ENCODE measurements at regions not wholly inside any gene's neighbourhood (a gene's known extent, or its start where the extent isn't known, plus 50 kb on each side); places are given as distances from the start of the nearest gene placed in this dataset.
"Not testable (repeated sequence)": the region's sequence is repeated elsewhere in the genome, so short reads cannot be mapped to it uniquely, and the experiment has no call there.

DNA sequence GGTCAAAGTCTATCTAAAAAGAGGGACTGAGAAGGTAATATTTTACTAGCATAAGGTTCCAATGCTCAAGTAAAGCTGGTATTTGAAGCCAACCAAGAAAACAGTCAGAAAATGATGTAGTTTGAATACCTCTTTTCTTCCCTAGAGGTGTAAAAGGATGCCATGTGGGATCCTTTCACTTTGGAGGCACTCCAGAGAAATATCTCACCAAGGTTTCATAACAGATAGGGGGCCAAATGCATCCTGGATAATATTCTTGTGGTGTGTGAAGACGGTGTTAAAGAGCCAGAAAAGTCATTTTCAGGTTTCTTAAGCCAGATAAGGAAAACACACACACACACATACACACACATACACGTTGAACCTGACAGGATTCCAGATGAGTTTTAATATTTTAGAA is 136.1 kb upstream of the PRKD1 start:
- no peak for DNase-seq (ENCODE audit: low read depth, low spot score)
- no peak overlapping the region for H3K4me3 ChIP-seq (ENCODE audit: low read length)

DNA sequence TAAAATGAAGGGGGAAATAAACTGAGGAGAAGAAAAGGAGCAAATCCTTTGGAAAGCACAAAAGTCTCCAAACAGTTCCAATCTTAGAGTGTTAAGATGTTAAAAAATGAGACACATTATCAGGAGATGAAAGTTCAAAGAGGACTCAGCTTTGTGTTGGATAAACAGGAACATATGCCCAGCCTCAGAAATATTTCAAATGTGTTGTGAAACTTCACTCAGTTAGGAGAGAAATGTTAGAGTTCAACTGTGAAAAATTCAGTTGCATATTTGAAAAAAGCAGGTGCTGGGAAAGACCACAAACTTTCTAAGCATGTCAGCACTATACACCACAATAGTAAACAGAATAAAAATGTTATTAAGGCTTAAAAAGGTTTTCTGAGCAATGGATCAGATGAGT is 136.8 kb upstream of the PRKD1 start:
- no peak for DNase-seq (ENCODE audit: low read depth, low spot score)
- H3K4me3 ChIP-seq (ENCODE audit: low read length) = no peak overlapping the region

DNA sequence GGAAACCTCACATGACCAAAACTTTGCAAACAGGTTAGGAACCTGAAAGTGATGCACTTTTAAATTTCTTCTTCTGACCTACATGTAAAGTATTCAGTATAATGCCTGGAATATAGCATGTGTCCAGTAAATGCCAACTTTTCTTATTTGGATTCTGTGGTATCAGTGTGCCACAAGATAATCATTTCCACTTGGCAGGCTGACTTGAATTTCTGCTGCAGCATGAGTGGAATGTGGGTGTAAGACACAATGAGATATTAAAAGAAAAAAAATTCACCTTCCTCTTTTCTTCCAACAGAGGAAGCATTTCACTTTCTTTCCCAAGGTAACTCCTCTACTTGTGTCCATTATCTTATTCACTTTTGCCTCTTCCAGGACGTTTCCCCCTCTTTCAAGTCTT is 141.9 kb upstream of the PRKD1 start:
- no peak for DNase-seq (ENCODE audit: low read depth, low spot score)
- no peak overlapping the region for H3K4me3 ChIP-seq (ENCODE audit: low read length)

DNA sequence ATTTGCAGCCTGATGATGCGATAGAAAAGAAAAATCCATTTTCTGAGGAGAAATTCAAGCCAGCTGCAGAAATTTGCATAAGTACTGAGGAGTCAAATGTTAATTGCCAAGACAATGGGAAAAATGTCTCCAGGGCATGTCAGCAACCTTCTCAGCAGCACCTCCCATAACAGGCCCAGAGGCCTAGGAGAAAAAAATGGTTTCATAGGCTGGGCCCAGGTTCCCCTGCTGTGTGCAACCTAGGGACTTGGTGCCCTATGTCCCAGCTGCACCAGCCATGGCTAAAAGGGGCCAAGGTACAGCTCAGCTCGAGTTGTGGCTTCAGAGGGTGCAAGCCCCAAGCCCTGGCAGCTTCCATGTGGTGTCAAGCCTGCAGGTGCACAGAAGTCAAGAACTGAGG is 144.8 kb upstream of the PRKD1 start:
- H3K4me3 ChIP-seq (ENCODE audit: low read length); DNase-seq (ENCODE audit: low read depth, low spot score): not testable (repeated sequence)

DNA sequence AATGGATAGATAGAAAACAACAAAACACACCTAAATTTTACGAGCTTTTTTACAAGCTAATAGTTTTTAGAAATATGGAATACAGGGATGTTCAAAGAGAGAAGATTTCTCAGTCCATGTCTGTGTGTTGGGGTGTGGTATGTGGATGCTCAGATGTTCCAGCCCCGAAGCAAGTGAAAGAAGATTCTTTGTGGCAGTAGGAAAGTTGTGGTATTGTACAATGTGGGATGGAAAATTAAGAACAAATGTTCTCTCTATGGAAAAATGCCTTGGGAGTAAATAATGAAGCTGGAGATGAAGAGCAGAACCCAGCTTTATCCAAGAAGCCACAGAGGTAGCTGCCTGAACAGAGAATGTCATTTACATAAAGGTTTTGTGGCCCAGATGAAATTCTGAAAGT is 150.3 kb upstream of the PRKD1 start:
- DNase-seq (ENCODE audit: low read depth, low spot score) = no peak
- H3K4me3 ChIP-seq (ENCODE audit: low read length) = no peak overlapping the region

DNA sequence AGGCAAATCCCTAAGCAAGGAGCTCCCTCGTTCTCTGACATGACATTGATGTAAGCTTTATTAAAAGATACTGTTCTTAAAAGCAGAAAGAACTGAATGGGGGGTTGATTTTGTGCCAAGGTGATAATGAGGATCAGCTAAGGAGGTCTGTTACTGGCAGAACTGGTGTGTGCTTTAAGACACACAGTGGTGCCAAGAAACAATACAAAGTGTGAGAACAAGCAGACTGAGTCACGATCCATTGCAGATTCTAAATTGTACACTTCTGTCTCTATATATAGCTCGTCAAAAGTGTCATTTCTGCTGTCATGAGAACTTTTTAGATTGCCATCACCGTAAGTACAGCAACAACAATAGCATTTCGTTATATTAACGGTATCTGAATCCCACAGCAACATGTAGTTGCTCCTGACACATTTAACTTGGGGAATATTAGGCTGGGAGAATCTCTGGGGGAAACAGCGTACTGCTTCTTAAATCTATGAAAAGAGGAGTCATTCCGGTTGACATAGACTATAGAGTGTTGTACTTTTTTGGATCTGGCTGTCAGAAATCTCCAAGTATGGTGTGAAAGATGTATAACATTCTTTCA is 151.3 kb upstream of the PRKD1 start:
- no peak overlapping the region for H3K4me3 ChIP-seq (ENCODE audit: low read length)
- DNase-seq (ENCODE audit: low read depth, low spot score) = no peak

DNA sequence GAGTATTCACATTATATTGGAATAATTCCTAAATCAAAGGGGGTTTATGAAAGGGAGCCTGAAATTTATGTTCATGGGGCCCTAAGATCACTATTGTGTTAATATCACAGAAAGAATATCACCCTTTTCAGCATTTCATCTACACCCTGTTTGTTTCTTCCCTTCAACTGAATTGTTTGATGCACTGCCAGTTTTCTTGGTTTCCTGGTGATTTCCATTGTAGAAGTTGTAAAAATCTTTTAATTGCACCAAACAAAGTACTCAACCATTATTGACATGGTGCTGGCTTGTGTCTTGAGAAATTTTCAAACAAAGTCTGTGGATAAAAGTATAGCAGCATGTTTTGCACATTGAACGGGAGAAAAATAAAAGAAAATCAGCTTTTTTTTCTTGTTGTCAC is 154.8 kb upstream of the PRKD1 start:
- H3K4me3 ChIP-seq (ENCODE audit: low read length) = no peak overlapping the region
- no peak for DNase-seq (ENCODE audit: low read depth, low spot score)

DNA sequence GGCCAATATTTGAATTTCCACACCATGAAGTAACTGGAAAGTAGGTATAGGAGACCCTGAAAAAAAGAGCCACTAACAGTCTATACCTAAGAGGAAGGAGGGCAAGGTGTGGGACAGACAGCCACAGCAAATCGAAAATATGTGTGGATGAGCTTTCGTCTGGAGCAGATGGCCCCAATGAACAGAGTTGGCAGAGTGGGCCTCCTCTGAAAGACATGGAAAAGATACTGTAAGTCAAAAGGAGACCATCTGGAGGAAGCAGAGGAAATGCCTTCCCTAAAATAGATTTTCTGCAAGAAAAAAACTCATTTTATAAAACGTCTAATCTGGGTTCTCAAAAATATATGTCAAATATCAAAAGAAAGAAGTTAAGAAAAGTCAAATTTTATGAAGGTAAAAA is 157.2 kb upstream of the PRKD1 start:
- H3K4me3 ChIP-seq (ENCODE audit: low read length) = no peak overlapping the region
- no peak for DNase-seq (ENCODE audit: low read depth, low spot score)

DNA sequence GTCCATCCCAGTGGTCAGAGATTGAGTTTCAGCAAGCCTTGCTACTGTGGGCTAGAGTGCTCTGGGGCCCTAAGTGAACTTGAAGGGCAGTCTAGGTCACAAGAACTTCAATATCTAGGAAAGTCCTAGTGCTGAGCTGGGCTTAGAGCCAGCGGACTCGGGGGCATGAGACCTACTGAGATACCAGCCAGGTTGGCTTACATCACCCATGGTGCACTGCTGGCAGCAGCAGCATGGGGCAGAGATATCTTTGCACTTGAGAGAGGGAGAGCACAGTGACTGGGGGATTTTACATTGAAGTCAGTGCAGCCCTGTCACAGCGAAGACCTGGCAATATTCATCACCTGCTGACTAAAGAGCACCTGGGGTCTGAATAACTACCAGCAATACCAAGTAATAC is 158.3 kb upstream of the PRKD1 start:
- H3K4me3 ChIP-seq (ENCODE audit: low read length) = no peak overlapping the region
- no peak for DNase-seq (ENCODE audit: low read depth, low spot score)

DNA sequence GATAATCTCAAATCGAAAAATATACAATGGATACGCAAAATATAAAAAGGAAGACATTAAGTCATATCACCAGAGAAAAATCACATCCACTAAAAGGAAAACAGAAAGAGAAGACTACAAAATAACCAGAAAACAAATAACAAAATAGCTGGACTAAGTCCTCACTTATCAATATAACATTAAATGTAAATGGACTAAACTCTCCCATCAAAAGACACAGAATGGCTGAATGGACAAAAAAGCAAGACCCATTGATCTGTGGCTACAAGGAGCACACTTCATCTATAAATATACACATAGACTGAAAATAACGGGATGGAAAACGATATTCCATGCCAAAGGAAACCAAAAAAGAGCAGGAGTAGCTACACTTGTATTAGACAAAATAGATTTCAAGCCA is 161.0 kb upstream of the PRKD1 start:
- no peak overlapping the region for H3K4me3 ChIP-seq (ENCODE audit: low read length)
- DNase-seq (ENCODE audit: low read depth, low spot score) = no peak

DNA sequence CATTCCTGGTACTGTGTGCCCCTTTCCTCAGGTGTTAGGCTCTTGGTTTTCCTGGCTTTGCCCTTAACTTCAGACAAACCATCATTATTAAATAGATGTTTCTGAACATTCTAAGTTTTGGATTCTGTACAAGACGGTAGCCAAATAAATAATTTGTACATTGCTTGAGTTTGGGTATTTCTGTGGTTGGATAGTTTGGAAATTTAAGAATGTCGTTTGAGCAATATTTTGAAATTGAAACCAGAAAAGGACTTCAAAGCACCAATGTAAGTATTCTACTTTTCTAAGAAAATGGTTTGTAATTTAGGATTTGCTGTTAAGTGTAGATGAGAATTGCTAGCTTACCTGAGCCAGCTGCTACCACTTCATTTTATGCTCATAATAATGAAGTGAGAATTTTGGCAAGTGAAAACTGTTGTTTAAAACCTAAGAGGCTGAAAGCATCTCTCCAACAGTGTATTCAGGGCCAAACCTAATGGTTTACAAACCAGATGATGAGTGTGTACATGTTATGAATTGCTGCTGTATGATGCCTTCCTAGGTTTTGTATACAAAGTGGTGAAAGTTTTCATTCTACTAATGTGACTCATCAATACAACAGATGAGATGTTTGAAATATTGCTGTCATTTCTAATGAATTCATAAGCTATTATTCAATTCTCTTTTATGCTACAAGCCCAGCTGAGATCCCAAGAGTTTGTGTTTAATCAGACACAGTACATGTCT is 181.5 kb upstream of the PRKD1 start:
- H3K4me3 ChIP-seq (ENCODE audit: low read length) = no peak overlapping the region
- DNase-seq (ENCODE audit: low read depth, low spot score) = no peak

DNA sequence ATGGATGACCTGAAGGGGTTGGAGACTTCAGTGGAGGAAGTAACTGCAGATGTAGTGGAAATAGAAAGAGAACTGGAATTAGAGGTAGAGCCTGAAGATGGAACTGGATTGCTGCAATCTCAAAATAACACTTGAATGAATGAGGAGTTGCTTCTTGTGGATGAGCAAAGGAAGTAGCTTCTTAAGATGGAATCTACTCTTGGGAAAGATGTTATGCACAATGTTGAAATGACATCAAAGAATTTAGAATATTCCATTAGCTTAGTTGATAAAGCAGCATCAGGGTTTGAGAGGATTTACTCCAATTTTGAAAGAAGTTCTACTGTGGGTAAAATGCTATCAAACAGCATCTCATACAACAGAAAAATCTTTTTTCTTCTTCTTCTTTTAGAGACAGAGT is 186.4 kb upstream of the PRKD1 start:
- no peak for DNase-seq (ENCODE audit: low read depth, low spot score)
- no peak overlapping the region for H3K4me3 ChIP-seq (ENCODE audit: low read length)

DNA sequence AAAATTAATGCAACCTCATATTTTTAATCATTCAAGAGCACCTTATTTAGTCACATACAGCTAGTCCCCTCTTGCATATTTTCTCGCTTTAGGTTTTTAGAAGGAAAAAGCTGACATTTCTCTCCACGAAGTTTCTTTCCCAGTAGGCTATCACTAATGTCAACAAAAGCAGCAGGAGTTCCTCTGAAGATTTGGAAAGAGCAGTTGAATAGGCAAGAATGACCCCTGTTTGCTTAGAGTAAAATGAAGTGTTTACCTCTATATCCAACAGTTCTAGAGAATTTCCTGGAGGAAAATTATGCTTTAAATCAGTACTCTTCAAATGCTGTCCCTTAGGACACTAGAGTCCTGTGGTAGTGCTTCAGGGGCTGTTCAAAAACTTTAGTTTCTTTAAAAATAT is 188.1 kb upstream of the PRKD1 start:
- no peak for DNase-seq (ENCODE audit: low read depth, low spot score)
- no peak overlapping the region for H3K4me3 ChIP-seq (ENCODE audit: low read length)

DNA sequence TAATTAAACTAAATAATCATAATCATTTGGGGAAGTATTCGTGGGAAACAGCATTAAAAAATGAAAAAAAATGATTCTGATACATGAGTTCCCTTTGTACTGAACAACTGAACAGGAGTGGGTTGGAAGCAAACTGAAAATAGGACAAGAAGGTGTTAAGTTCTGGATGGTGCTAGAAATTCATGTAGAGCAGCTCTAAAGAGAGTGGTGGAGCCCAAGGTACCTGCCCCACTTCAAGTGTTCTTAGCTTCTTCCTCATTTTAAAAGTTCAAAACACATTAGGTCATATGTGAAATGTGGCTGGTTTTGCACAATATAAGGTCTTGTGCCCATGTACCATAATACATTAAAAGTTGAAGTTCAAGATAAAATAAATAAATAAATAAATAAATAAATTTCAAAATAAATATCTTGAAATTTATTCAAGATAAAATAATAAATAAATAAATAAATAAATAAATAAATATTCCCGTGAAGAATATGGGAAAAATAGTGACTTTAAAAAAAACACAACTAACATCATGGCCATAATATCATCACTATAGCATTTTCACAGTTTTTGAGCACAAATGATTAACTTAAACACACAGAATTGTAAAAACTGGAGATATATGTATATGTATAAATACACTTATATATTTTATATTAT is 191.5 kb upstream of the PRKD1 start:
- DNase-seq (ENCODE audit: low read depth, low spot score) = no peak
- no peak overlapping the region for H3K4me3 ChIP-seq (ENCODE audit: low read length)

DNA sequence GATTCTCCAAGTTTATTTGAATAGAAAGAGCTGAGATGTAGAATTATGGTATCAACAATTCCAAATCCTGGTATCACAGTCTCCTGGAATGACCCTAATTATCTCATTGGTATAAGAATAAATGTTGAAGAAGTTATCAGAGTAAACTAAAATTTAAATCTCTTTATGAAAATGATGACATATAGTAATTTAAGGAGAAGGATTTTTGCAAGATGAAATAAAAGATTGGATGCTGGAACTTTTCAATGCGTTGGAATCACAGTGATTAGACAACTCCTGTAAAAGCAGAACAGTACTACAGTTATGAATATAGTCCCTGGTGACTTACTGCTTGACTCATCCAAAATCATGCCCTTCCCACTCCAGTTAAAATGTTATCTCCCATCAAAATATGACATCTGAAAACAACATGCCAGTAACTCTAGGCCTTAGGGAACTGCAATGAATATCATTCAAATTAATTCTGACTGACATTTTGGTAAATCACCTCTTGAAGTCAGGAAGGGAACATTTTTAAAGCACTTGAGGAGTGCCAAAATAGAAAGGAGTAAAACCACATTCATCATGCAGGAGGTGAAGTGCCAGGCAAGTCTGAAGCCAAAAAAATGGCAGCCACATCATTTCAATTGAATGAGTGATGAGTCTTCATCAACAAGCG is 197.8 kb upstream of the PRKD1 start:
- H3K4me3 ChIP-seq (ENCODE audit: low read length) = no peak overlapping the region
- DNase-seq (ENCODE audit: low read depth, low spot score) = no peak

DNA sequence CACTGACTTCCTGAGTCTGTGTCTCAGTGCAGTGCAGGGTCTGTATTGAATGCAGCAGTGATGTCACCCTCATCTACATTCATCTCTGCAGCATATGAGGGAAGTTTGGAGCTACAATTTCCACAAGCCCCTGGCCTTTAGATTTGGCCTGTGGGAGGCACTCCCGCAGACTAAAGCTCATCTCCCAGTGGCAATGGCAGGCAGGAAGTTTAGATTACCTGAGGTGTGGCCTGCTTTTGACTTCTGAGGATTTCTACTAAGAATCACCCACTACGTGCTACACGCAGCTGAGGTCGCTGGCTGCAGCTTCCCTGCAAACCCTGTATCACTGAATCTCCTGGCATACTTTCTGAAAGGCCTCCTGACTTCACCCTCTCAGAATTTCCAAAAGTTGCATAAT is 202.2 kb upstream of the PRKD1 start:
- no peak overlapping the region for H3K4me3 ChIP-seq (ENCODE audit: low read length)
- no peak for DNase-seq (ENCODE audit: low read depth, low spot score)

DNA sequence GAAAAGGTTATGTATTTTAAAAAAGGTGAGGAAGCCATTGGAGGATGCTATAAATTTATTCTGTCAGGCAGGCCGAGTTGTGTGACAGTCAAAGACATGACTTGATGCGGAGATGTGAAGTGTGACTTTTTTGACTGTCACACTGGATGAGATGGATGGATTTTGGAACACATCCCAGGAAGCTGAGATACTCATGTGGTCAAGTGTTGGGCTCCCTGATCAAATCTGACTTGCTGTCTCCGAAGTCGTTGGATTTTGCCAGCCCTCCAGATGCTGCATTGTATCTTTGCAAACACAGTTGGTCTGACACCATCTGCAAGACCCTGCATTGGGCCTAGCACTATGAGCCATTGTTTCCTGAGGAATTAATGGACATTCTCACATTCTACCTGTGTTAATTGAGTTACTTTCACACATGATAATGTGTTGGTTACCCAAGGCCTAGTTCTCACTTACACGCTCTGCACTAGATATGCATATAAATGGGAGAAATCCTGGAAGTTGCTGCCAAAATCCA is 204.0 kb upstream of the PRKD1 start:
- H3K4me3 ChIP-seq (ENCODE audit: low read length) = no peak overlapping the region
- no peak for DNase-seq (ENCODE audit: low read depth, low spot score)

DNA sequence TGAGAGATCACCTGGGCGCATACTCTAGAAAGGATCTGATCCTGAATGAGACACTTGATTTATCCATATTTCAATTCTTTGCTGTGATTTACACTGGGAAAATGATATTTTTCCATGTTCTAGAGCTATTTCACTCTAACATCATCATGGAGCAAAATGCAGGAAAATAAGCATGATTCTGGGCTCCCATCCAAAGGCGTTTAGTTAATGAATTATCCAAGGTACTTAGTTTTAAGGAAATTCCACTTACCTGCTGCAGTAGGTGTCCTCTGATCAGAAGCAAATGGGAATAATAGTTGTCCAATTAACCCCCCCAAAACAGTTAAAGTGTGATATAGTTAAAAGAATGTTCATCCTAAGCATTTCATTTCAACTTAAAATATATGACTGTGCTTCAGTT is 204.5 kb upstream of the PRKD1 start:
- no peak for DNase-seq (ENCODE audit: low read depth, low spot score)
- no peak overlapping the region for H3K4me3 ChIP-seq (ENCODE audit: low read length)

DNA sequence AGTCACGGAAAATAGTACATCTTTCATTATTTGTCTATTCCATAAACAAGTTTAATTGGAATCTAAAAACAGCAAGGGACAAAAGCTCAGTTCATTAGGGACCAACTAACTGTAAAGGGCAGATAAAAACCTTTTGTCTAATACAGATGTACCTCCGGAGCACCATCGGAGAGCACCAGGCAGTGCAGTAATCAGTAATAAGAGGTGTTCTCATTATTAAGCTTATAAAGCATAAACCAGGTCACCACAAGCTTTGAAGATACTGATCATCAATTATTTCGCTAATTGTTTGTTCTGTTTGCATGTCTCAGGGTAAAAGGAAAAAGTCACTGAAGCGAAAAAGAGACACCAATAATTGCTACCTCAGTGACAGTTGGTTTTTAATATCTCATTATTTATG is 207.3 kb upstream of the PRKD1 start:
- no peak for DNase-seq (ENCODE audit: low read depth, low spot score)
- no peak overlapping the region for H3K4me3 ChIP-seq (ENCODE audit: low read length)

DNA sequence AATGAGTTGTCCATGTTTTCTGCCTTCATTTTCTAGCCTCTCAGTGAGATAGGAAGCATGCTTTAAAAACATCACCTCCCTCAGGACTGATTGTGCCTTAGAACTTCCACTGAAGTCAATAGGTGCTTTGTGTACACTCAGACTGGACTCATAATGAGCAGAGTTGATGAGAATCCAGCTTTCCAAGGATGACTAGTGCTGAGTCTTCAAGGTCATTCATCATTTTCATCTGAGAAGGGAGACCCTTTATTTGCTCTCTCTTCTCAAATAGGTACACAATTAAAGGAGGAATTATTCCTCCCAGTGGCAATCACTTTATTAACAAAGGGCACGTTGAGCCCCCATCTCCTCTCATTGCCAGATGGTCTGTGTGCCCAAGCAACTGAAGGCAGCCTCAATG is 210.9 kb upstream of the PRKD1 start:
- no peak overlapping the region for H3K4me3 ChIP-seq (ENCODE audit: low read length)
- DNase-seq (ENCODE audit: low read depth, low spot score) = no peak
